KMS-11 (cell line): ENCODE measurements at regions not wholly inside any gene's neighbourhood (a gene's known extent, or its start where the extent isn't known, plus 50 kb on each side); places are given as distances from the start of the nearest gene placed in this dataset.
"Not testable (repeated sequence)": the region's sequence is repeated elsewhere in the genome, so short reads cannot be mapped to it uniquely, and the experiment has no call there.

ENCODE experiments used
- H2AFZ ChIP-seq: fragments of 200-600 bp; sonication (generic); 2 replicates; pipeline ENCODE4 v1.6.1; 2016; ENCODE audit warnings: antibody characterized with exemption, mixed run types, low read depth
- H3K27ac ChIP-seq: fragments of 200-600 bp; sonication (generic); 2 replicates; pipeline ENCODE4 v1.6.1; 2016; ENCODE audit warnings: mild to moderate bottlenecking, mixed run types
- H3K27me3 ChIP-seq: fragments of 200-600 bp; sonication (generic); 2 replicates; pipeline ENCODE4 v1.6.1; 2017; ENCODE audit warnings: mild to moderate bottlenecking, low read depth, mixed run types, moderate library complexity; ENCODE audit not compliant: insufficient read depth
- H3K36me3 ChIP-seq: fragments of 200-600 bp; sonication (generic); 2 replicates; pipeline ENCODE4 v1.6.1; 2017; ENCODE audit warnings: mild to moderate bottlenecking, mixed run types; ENCODE audit not compliant: insufficient read depth
- H3K4me1 ChIP-seq: fragments of 200-600 bp; sonication (generic); 2 replicates; pipeline ENCODE4 v1.6.1; 2016; ENCODE audit warnings: mild to moderate bottlenecking, low read depth, mixed run types; ENCODE audit not compliant: poor library complexity, severe bottlenecking
- H3K4me2 ChIP-seq: fragments of 200-600 bp; sonication (generic); 2 replicates; pipeline ENCODE4 v1.7.0; 2016; ENCODE audit warnings: mild to moderate bottlenecking, mixed run types
- H3K4me3 ChIP-seq: fragments of 200-600 bp; sonication (generic); IDR thresholded peaks from 2 replicates; pipeline ENCODE4 v1.6.1; 2017; ENCODE audit warnings: low read depth, low read length, mixed read lengths; ENCODE audit not compliant: insufficient read depth
- H3K79me2 ChIP-seq: fragments of 200-600 bp; sonication (generic); 2 replicates; pipeline ENCODE4 v1.6.1; 2016; ENCODE audit warnings: low read depth, mixed run types; ENCODE audit not compliant: insufficient read depth
- H3K9ac ChIP-seq: fragments of 200-600 bp; sonication (generic); 2 replicates; pipeline ENCODE4 v1.6.1; 2016; ENCODE audit warnings: mild to moderate bottlenecking, mixed run types
- H4K20me1 ChIP-seq: fragments of 200-600 bp; sonication (generic); 2 replicates; pipeline ENCODE4 v1.6.1; 2016; ENCODE audit warnings: mild to moderate bottlenecking, mixed run types; ENCODE audit not compliant: insufficient read depth
- CTCF ChIP-seq: fragments of 200-600 bp; sonication (generic); conservative IDR thresholded peaks from 2 replicates; pipeline ENCODE4 v1.6.1; 2017; ENCODE audit warnings: low read depth, mild to moderate bottlenecking, antibody characterized with exemption, low read length, moderate library complexity, mixed read lengths

DNA sequence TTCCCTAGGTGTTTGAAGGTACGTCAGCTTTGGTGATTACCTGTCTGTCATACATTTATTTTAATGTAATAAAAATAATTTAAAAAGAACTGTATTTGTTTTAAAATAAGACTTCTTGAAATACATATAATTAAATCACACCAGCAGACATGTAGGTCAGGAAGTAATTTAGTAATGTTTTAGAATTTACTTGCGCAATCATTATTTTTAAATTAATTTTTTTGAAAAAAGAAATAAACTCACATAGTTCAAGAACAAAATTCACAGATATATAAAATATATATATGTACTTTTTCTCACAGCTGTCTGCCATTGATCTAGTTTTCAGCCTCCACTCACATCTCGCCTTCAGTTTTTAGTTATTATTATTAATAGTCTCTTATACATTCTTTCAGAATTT lies 875.9 kb downstream of the TTLL7 start:
- H3K79me2 ChIP-seq: no peaks in the 10 kb centered on the region
- H4K20me1 ChIP-seq: no peaks in the 10 kb centered on the region
- no peak overlapping the region for H2AFZ ChIP-seq
- H3K4me2 ChIP-seq: no peak overlapping the region
- H3K9ac ChIP-seq: no peak overlapping the region
- H3K36me3 ChIP-seq: no peaks in the 10 kb centered on the region
- H3K4me3 ChIP-seq: no peak overlapping the region
- H3K27ac ChIP-seq: no peak overlapping the region
- TF ChIP-seq CTCF: no peak
- H3K4me1 ChIP-seq: no peaks in the 10 kb centered on the region
- no peaks in the 10 kb centered on the region for H3K27me3 ChIP-seq

GRCh38 chr1:83118472-83118871 lies 880.5 kb downstream of the TTLL7 start:
- H3K4me2 ChIP-seq: no peak overlapping the region
- no peak overlapping the region for H2AFZ ChIP-seq
- no peaks in the 10 kb centered on the region for H4K20me1 ChIP-seq
- H3K4me3 ChIP-seq: no peak overlapping the region
- H3K79me2 ChIP-seq: no peaks in the 10 kb centered on the region
- no peak overlapping the region for H3K27ac ChIP-seq
- no peaks in the 10 kb centered on the region for H3K36me3 ChIP-seq
- H3K4me1 ChIP-seq: no peaks in the 10 kb centered on the region
- no peak for TF ChIP-seq CTCF
- no peaks in the 10 kb centered on the region for H3K27me3 ChIP-seq
- no peak overlapping the region for H3K9ac ChIP-seq

DNA sequence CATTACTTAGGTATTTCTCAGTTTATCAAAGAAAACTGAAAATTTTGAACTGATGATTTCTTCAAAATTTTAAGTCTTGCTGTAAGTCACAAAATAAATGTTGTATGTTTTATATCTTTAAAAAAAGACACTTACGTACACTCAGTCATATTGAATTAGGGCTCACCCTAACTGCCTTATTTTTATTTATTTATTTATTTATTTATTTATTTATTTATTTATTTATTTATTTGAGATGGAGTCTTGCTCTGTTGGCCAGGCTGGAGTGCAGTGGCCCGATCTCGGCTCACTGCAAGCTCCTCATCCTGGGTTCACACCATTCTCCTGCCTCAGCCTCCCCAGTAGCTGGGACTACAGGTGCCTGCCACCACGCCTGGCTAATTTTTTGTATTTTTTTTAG lies 881.9 kb downstream of the TTLL7 start:
- not testable (repeated sequence) for H3K4me1 ChIP-seq, H2AFZ ChIP-seq, H3K27me3 ChIP-seq, H3K9ac ChIP-seq, H3K4me2 ChIP-seq, H3K36me3 ChIP-seq, H3K4me3 ChIP-seq, H4K20me1 ChIP-seq, H3K79me2 ChIP-seq, H3K27ac ChIP-seq

GRCh38 chr1:83115785-83116184 lies 883.1 kb downstream of the TTLL7 start:
- Histone ChIP-seq H3K4me1 (no peaks in the 10 kb centered on the region), H4K20me1 (no peaks in the 10 kb centered on the region), H3K27me3 (no peaks in the 10 kb centered on the region), H3K4me2 (no peak overlapping the region), H3K9ac (no peak overlapping the region), H3K79me2 (no peaks in the 10 kb centered on the region), H3K36me3 (no peaks in the 10 kb centered on the region), H3K4me3 (no peak overlapping the region), H3K27ac (no peak overlapping the region), H2AFZ (no peak overlapping the region)
- no peak for TF ChIP-seq CTCF

- Histone ChIP-seq H3K4me1 (no peaks in the 10 kb centered on the region), H4K20me1 (no peaks in the 10 kb centered on the region), H3K79me2 (no peaks in the 10 kb centered on the region), H3K4me2 (no peak overlapping the region), H3K27me3 (no peaks in the 10 kb centered on the region), H3K9ac (no peak overlapping the region), H3K36me3 (no peaks in the 10 kb centered on the region), H2AFZ (no peak overlapping the region), H3K27ac (no peak overlapping the region), H3K4me3 (no peak overlapping the region)
- no peak for TF ChIP-seq CTCF
These were observed 884.6 kb downstream of the TTLL7 start for GRCh38 chr1:83114136-83114834.
